ENCODE measurements at regions not wholly inside any gene's neighbourhood (a gene's known extent, or its start where the extent isn't known, plus 50 kb on each side); places are given as distances from the start of the nearest gene placed in this dataset.

GRCh38 chr18:41789001-41789400 lies 166.0 kb upstream of the PIK3C3 start:
- DNase-seq (ENCODE audit: low read depth) = peak; percentile 0
- TF ChIP-seq, protein P1, sequence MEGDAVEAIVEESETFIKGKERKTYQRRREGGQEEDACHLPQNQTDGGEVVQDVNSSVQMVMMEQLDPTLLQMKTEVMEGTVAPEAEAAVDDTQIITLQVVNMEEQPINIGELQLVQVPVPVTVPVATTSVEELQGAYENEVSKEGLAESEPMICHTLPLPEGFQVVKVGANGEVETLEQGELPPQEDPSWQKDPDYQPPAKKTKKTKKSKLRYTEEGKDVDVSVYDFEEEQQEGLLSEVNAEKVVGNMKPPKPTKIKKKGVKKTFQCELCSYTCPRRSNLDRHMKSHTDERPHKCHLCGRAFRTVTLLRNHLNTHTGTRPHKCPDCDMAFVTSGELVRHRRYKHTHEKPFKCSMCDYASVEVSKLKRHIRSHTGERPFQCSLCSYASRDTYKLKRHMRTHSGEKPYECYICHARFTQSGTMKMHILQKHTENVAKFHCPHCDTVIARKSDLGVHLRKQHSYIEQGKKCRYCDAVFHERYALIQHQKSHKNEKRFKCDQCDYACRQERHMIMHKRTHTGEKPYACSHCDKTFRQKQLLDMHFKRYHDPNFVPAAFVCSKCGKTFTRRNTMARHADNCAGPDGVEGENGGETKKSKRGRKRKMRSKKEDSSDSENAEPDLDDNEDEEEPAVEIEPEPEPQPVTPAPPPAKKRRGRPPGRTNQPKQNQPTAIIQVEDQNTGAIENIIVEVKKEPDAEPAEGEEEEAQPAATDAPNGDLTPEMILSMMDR (conservative IDR thresholded peaks at IDR 0.05; ENCODE audit: control insufficient read depth, insufficient read depth, low read depth, low read length) = no peak

GRCh38 chr18:41783879-41784278 lies 171.2 kb upstream of the PIK3C3 start:
- no peak overlapping the region for H3K4me3 ChIP-seq (ENCODE audit: control insufficient read depth, low read depth, low read length)
- TF ChIP-seq, protein P1 (conservative IDR thresholded peaks at IDR 0.05; ENCODE audit: control insufficient read depth, insufficient read depth, low read depth, low read length) = no peak
- DNase-seq (ENCODE audit: low read depth) = no peak

More at GRCh38 chr18:41789001-41789400, 166.0 kb upstream of the PIK3C3 start:
- no peak overlapping the region for H3K4me3 ChIP-seq (ENCODE audit: control insufficient read depth, low read depth, low read length)

DNA sequence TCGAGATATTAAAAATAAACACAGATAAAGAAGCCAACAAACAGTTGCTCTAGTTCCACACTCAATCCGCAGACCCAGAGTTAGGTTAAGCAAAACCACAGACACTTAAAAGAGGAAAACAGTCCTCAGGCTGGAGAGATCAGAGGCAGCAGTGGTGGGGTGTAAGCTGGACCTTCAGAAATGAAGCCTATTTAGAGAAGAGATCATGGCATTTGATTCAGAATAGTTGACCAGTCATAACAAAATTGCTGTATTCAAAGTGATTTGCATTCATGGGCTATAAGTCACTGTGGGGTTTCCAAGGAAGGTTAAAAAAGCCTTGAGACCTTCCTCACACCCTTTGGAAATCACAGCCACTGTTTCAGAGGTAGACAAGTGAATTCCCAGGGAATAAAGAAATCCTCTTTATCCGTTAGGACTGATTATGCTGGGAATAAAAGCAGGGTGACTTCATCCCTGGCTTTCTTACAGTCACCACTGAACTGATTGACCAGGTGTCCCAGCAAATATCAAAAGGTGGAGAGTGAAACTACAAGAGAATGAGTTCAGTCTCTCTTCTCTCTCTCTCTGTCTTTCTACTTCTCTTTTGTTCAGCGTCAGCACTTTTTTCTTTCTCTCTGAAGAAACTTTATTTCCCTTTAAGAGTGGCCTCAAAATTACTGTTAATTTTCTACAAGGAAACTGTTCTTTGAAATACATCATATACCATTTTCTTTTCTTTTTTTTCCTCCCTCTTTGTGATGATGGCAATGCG lies 171.8 kb upstream of the PIK3C3 start:
- TF ChIP-seq, protein P1 (conservative IDR thresholded peaks at IDR 0.05; ENCODE audit: control insufficient read depth, insufficient read depth, low read depth, low read length) = no peak
- no peak for DNase-seq (ENCODE audit: low read depth)
- H3K4me3 ChIP-seq (ENCODE audit: control insufficient read depth, low read depth, low read length) = no peak overlapping the region

GRCh38 chr18:41771973-41772372 lies 183.1 kb upstream of the PIK3C3 start:
- no peak overlapping the region for H3K4me3 ChIP-seq (ENCODE audit: control insufficient read depth, low read depth, low read length)
- TF ChIP-seq, protein P1 (conservative IDR thresholded peaks at IDR 0.05; ENCODE audit: control insufficient read depth, insufficient read depth, low read depth, low read length) = no peak
- peak; percentile 0 for DNase-seq (ENCODE audit: low read depth)

GRCh38 chr18:41769265-41769664 lies 185.8 kb upstream of the PIK3C3 start:
- H3K4me3 ChIP-seq (ENCODE audit: control insufficient read depth, low read depth, low read length) = no peak overlapping the region
- no peak for DNase-seq (ENCODE audit: low read depth)
- TF ChIP-seq, protein P1 (conservative IDR thresholded peaks at IDR 0.05; ENCODE audit: control insufficient read depth, insufficient read depth, low read depth, low read length) = no peak

DNA sequence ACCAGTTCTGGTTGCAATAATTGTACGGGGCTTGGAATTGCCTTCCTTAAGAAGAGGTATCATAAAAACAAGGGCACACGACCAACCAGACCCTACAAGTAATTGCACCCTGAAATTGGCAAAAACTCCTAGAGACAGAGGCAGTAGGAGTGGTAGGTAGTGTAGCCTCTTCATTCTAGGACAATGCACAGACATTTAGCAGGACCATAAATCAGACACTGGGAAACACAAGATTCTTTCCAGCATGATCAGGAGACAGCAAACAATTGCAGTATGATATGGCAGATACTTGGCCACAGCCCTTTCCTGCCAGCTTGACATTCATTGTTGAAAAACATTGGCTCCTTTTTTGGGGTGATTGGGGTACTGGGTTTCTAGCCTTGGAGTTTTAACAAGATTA lies 186.6 kb upstream of the PIK3C3 start:
- no peak overlapping the region for H3K4me3 ChIP-seq (ENCODE audit: control insufficient read depth, low read depth, low read length)
- DNase-seq (ENCODE audit: low read depth) = no peak
- TF ChIP-seq, protein P1 (conservative IDR thresholded peaks at IDR 0.05; ENCODE audit: control insufficient read depth, insufficient read depth, low read depth, low read length) = no peak

Measured in fibroblast of mammary gland (primary cell).